ENCODE measurements at regions not wholly inside any gene's neighbourhood (a gene's known extent, or its start where the extent isn't known, plus 50 kb on each side); places are given as distances from the start of the nearest gene placed in this dataset.

GRCh38 chr7:81516898-81517297, 252.9 kb downstream of the HGF start:
- Histone ChIP-seq H3K4me3 (IDR thresholded peaks at IDR 0.05; ENCODE audit: insufficient read depth, low read depth, low read length) (no peak overlapping the region), H3K79me2 (ENCODE audit: insufficient read depth, low read depth) (no peaks in the 10 kb centered on the region), H3K4me1 (ENCODE audit: low read depth, poor library complexity, severe bottlenecking) (no peaks in the 10 kb centered on the region), H4K20me1 (ENCODE audit: insufficient read depth) (no peaks in the 10 kb centered on the region), H3K36me3 (ENCODE audit: insufficient read depth) (no peaks in the 10 kb centered on the region; the same call in 1 of the 2 replicates), H3K9ac (no peak overlapping the region), H3K27me3 (ENCODE audit: insufficient read depth, low read depth) (no peaks in the 10 kb centered on the region), H3K27ac (no peak overlapping the region), H2AFZ (ENCODE audit: low read depth) (no peak overlapping the region), H3K4me2 (no peak overlapping the region)
- TF ChIP-seq CTCF (conservative IDR thresholded peaks at IDR 0.05; ENCODE audit: low read depth, low read length), result no peak

- Histone ChIP-seq H2AFZ (ENCODE audit: low read depth) (no peak overlapping the region), H3K79me2 (ENCODE audit: insufficient read depth, low read depth) (no peaks in the 10 kb centered on the region), H3K4me2 (no peak overlapping the region), H3K9ac (no peak overlapping the region), H4K20me1 (ENCODE audit: insufficient read depth) (no peaks in the 10 kb centered on the region), H3K36me3 (ENCODE audit: insufficient read depth) (no peaks in the 10 kb centered on the region; the same call in 1 of the 2 replicates), H3K4me3 (IDR thresholded peaks at IDR 0.05; ENCODE audit: insufficient read depth, low read depth, low read length) (no peak overlapping the region), H3K27ac (no peak overlapping the region), H3K4me1 (ENCODE audit: low read depth, poor library complexity, severe bottlenecking) (no peaks in the 10 kb centered on the region), H3K27me3 (ENCODE audit: insufficient read depth, low read depth) (no peaks in the 10 kb centered on the region)
- TF ChIP-seq CTCF (conservative IDR thresholded peaks at IDR 0.05; ENCODE audit: low read depth, low read length), result no peak
These were observed 254.8 kb downstream of the HGF start for GRCh38 chr7:81515009-81515408.

DNA sequence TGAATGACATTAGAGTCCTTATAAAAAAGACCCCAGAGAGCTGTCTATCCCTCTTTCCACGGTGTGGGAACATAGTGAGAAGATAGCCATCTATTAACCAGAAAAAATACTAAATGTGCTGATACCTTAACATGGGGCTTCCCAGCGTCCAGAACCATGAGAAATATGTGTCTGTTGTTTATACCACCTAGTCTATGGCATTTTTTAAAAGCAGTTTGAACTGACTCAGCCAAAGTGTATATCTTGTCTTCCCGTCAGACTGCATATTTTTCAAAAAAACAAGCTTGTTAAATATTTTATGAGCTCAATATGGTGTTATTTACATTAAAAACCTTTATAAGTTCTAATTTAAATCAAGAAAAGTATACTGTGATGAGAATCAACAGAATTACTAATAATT, 255.3 kb downstream of the HGF start:
- TF ChIP-seq CTCF (conservative IDR thresholded peaks at IDR 0.05; ENCODE audit: low read depth, low read length), result no peak
- Histone ChIP-seq H3K4me2 (no peak overlapping the region), H3K9ac (no peak overlapping the region)

DNA sequence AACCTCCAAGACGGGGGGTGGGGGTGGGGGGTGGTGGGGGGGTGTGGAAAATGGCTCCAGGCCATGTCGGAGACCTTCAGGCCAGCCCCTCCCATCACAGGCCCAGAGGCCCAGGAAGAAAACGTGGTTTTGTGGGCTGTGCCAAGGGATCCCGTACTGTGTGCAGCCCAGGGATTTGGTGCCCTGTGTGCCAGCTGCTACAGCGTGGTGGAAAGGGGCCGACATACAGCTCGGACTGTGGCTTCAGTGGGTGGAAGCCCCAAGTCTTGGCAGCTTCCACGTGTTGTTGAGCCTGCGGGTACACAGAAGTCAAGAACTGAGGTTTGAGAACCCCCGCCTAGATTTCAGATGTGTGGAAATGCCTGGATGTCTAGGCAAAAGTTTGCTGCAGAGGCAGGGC, 259.7 kb downstream of the HGF start:
- TF ChIP-seq CTCF (conservative IDR thresholded peaks at IDR 0.05; ENCODE audit: low read depth, low read length), result no peak
- H2AFZ ChIP-seq (ENCODE audit: low read depth), result no peak overlapping the region
- H3K4me3 ChIP-seq (IDR thresholded peaks at IDR 0.05; ENCODE audit: insufficient read depth, low read depth, low read length), result no peak overlapping the region
- no peaks in the 10 kb centered on the region for H4K20me1 ChIP-seq (ENCODE audit: insufficient read depth)
- H3K79me2 ChIP-seq (ENCODE audit: insufficient read depth, low read depth), result no peaks in the 10 kb centered on the region
- H3K4me1 ChIP-seq (ENCODE audit: low read depth, poor library complexity, severe bottlenecking), result peaks cover 8% of the 10 kb centered on the region
- H3K4me2 ChIP-seq, result no peak overlapping the region
- no peak overlapping the region for H3K27ac ChIP-seq
- H3K36me3 ChIP-seq (ENCODE audit: insufficient read depth), result no peaks in the 10 kb centered on the region
- H3K9ac ChIP-seq, result no peak overlapping the region
- no peaks in the 10 kb centered on the region for H3K27me3 ChIP-seq (ENCODE audit: insufficient read depth, low read depth)

More for the DNA sequence above, 255.3 kb downstream of the HGF start:
- Histone ChIP-seq H3K4me1 (ENCODE audit: low read depth, poor library complexity, severe bottlenecking) (no peaks in the 10 kb centered on the region), H3K36me3 (ENCODE audit: insufficient read depth) (no peaks in the 10 kb centered on the region; the same call in 1 of the 2 replicates), H3K4me3 (IDR thresholded peaks at IDR 0.05; ENCODE audit: insufficient read depth, low read depth, low read length) (no peak overlapping the region), H3K79me2 (ENCODE audit: insufficient read depth, low read depth) (no peaks in the 10 kb centered on the region), H3K27me3 (ENCODE audit: insufficient read depth, low read depth) (no peaks in the 10 kb centered on the region), H2AFZ (ENCODE audit: low read depth) (no peak overlapping the region), H3K27ac (no peak overlapping the region), H4K20me1 (ENCODE audit: insufficient read depth) (no peaks in the 10 kb centered on the region)

All from KMS-11 (cell line).